ENCODE measurements at regions not wholly inside any gene's neighbourhood (a gene's known extent, or its start where the extent isn't known, plus 50 kb on each side); places are given as distances from the start of the nearest gene placed in this dataset.
A peak's percentile ranks its signal among the peaks of the same experiment; 100 is the strongest.

- TF ChIP-seq CTCF (IDR thresholded peaks at IDR 0.05; ENCODE audit: insufficient read depth, low read depth, low read length, missing control alignments): no peak
- peak; percentile 4 for DNase-seq (ENCODE audit: low read depth)
- H3K4me3 ChIP-seq (ENCODE audit: low read length): no peak overlapping the region
Measured at GRCh38 chr10:2856598-2856997, 210.8 kb upstream of the PFKP start.

GRCh38 chr10:2852574-2853323 is 214.6 kb upstream of the PFKP start:
- no peak for DNase-seq (ENCODE audit: low read depth)
- TF ChIP-seq CTCF (IDR thresholded peaks at IDR 0.05; ENCODE audit: insufficient read depth, low read depth, low read length, missing control alignments): no peak
- no peak overlapping the region for H3K4me3 ChIP-seq (ENCODE audit: low read length)

GRCh38 chr10:2851566-2851965 is 215.8 kb upstream of the PFKP start:
- TF ChIP-seq CTCF (IDR thresholded peaks at IDR 0.05; ENCODE audit: insufficient read depth, low read depth, low read length, missing control alignments): no peak
- H3K4me3 ChIP-seq (ENCODE audit: low read length): no peak overlapping the region
- DNase-seq (ENCODE audit: low read depth): no peak

GRCh38 chr10:2850202-2850601 is 217.1 kb upstream of the PFKP start:
- DNase-seq (ENCODE audit: low read depth): no peak
- H3K4me3 ChIP-seq (ENCODE audit: low read length): no peak overlapping the region
- TF ChIP-seq CTCF (IDR thresholded peaks at IDR 0.05; ENCODE audit: insufficient read depth, low read depth, low read length, missing control alignments): no peak

- no peak for TF ChIP-seq CTCF (IDR thresholded peaks at IDR 0.05; ENCODE audit: insufficient read depth, low read depth, low read length, missing control alignments)
- no peak for DNase-seq (ENCODE audit: low read depth)
- H3K4me3 ChIP-seq (ENCODE audit: low read length): no peak overlapping the region
Measured at GRCh38 chr10:2844925-2845324, 222.4 kb upstream of the PFKP start.

- TF ChIP-seq CTCF (IDR thresholded peaks at IDR 0.05; ENCODE audit: insufficient read depth, low read depth, low read length, missing control alignments): no peak
- no peak overlapping the region for H3K4me3 ChIP-seq (ENCODE audit: low read length)
- peak; percentile 2 for DNase-seq (ENCODE audit: low read depth)
Measured at GRCh38 chr10:2839081-2839725, 228.1 kb upstream of the PFKP start.

Measured in epithelial cell of esophagus (primary cell).